Fibroblast of skin of right quadriceps (primary cell): ENCODE measurements at regions not wholly inside any gene's neighbourhood (a gene's known extent, or its start where the extent isn't known, plus 50 kb on each side); places are given as distances from the start of the nearest gene placed in this dataset.
"Not testable (repeated sequence)": the region's sequence is repeated elsewhere in the genome, so short reads cannot be mapped to it uniquely, and the experiment has no call there.

Experiments
- DNase-seq: peaks from one replicate; pipeline ENCODE4 v3.0.0-alpha.2; 2013

- DNase-seq = no peak
Observed at GRCh38 chr12:38160318-38161122, 156.1 kb upstream of the ALG10B start.

GRCh38 chr12:38161123-38162000 lies 155.2 kb upstream of the ALG10B start:
- no peak for DNase-seq

GRCh38 chr12:38162013-38162412 lies 154.6 kb upstream of the ALG10B start:
- no peak for DNase-seq

- no peak for DNase-seq
Observed at GRCh38 chr12:38162708-38163441, 153.7 kb upstream of the ALG10B start.

GRCh38 chr12:38163442-38163801 lies 153.2 kb upstream of the ALG10B start:
- DNase-seq = no peak

- DNase-seq = no peak
Observed at GRCh38 chr12:38166225-38166624, 150.3 kb upstream of the ALG10B start.

GRCh38 chr12:38175538-38175937 lies 141.0 kb upstream of the ALG10B start:
- DNase-seq = no peak

- DNase-seq = not testable (repeated sequence)
Observed at GRCh38 chr12:38183617-38184016, 133.0 kb upstream of the ALG10B start.

GRCh38 chr12:38197286-38197685 lies 119.3 kb upstream of the ALG10B start:
- DNase-seq = not testable (repeated sequence)

- no peak for DNase-seq
Observed at GRCh38 chr12:38201461-38202276, 114.9 kb upstream of the ALG10B start.

GRCh38 chr12:38204831-38205230 lies 111.7 kb upstream of the ALG10B start:
- DNase-seq = no peak

- DNase-seq = no peak
Observed at GRCh38 chr12:38222011-38222410, 94.6 kb upstream of the ALG10B start.

GRCh38 chr12:38238328-38238727 lies 78.2 kb upstream of the ALG10B start:
- DNase-seq = not testable (repeated sequence)

GRCh38 chr12:38253778-38254177 lies 62.8 kb upstream of the ALG10B start:
- no peak for DNase-seq

- DNase-seq = no peak
Observed at GRCh38 chr12:38258411-38258810, 58.2 kb upstream of the ALG10B start.
